Lung (tissue), 11 donors: ENCODE measurements at regions not wholly inside any gene's neighbourhood (a gene's known extent, or its start where the extent isn't known, plus 50 kb on each side); places are given as distances from the start of the nearest gene placed in this dataset.

Experiments
- ATAC-seq: fragments of 200-7000 bp; cut with Tn5 transposase; one replicate; pipeline ENCODE4 v1.9.1; 2020; ENCODE audit warnings: moderate number of reproducible peaks; ENCODE audit not compliant: insufficient read depth, low FRiP score
- DNase-seq, 3 donors: peaks; one replicate each; pipeline ENCODE4 v3.0.0-alpha.2; 2013 to 2017
- H3K27ac ChIP-seq, 2 donors: one replicate each; pipeline ENCODE4 v1.5.1; 2013; ENCODE audit warnings: mild to moderate bottlenecking in 2 of 2, moderate library complexity in 2 of 2, control low read depth in 1 of 2, inconsistent platforms in 1 of 2, low read depth in 1 of 2, low read length in 1 of 2
- H3K27me3 ChIP-seq, 3 donors: one replicate each; pipeline ENCODE4 v1.5.1; 2013; ENCODE audit warnings: low read length in 2 of 3; ENCODE audit not compliant: control insufficient read depth in 3 of 3, insufficient read depth in 3 of 3
- H3K36me3 ChIP-seq, 4 donors: one replicate each; pipeline ENCODE4 v1.5.1; 2013; ENCODE audit warnings: low read length in 4 of 4, mild to moderate bottlenecking in 1 of 4, moderate library complexity in 1 of 4; ENCODE audit not compliant: control insufficient read depth in 4 of 4, insufficient read depth in 4 of 4
- H3K4me1 ChIP-seq, 5 donors: one replicate each; pipeline ENCODE4 v1.5.1; 2013; ENCODE audit warnings: low read length in 5 of 5, mild to moderate bottlenecking in 2 of 5, moderate library complexity in 1 of 5; ENCODE audit not compliant: control insufficient read depth in 5 of 5, insufficient read depth in 5 of 5
- H3K4me3 ChIP-seq: one replicate; pipeline ENCODE4 v1.5.1; 2013; ENCODE audit warnings: mild to moderate bottlenecking, control low read depth, moderate library complexity
- H3K9ac ChIP-seq, 2 donors: one replicate each; pipeline ENCODE4 v1.5.1; 2013; ENCODE audit warnings: low read length in 2 of 2, control low read depth in 1 of 2; ENCODE audit not compliant: insufficient read depth in 1 of 2
- H3K9me3 ChIP-seq, 4 donors: one replicate each; pipeline ENCODE4 v1.5.1; 2013; ENCODE audit warnings: low read length in 3 of 4, mild to moderate bottlenecking in 1 of 4, moderate library complexity in 1 of 4; ENCODE audit not compliant: control insufficient read depth in 4 of 4, insufficient read depth in 3 of 4
- WGBS, 2 donors: extraction: QIAGEN DNeasy Blood & Tissue Kit; methylation state at CpG; one replicate each; pipeline ENCODE4 v1.1.7; 2013; 5-methylcytosine and 5-hydroxymethylcytosine counted together
- TF ChIP-seq, protein P1 (sequence below): IDR thresholded peaks from 2 replicates; pipeline ENCODE4 v1.5.1; 2012; ENCODE audit warnings: mild to moderate bottlenecking; ENCODE audit errors: control extremely low read depth, extremely low read depth
- donor health status: control.
- donor health status: control.
- donor health status: Bipolar disorder and iron deficiency.
- donor health status: healthy.
- donor health status: DM: yes; HTN: yes; CAD: no.

DNA sequence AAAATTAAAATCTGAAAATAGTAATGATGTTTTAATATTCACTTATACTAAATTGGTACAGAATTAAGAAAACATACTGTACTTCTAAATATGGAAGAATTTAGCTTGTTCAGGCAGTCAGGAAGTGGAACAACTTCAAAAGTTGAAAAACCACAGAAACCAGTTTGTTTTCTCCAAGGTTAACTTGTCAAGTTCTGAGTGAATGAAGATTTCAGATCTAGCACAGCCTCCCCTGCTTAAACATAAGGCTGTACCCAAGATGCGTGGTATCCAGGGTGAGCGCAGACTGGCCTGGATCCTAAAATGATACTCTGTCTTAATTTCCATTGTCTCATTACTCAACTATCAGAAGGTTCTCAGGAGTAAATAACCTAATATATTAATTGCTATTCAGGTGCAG is 730.7 kb upstream of the KIF2B start:
- no peak overlapping the region for H3K27ac ChIP-seq
- TF ChIP-seq, protein P1, sequence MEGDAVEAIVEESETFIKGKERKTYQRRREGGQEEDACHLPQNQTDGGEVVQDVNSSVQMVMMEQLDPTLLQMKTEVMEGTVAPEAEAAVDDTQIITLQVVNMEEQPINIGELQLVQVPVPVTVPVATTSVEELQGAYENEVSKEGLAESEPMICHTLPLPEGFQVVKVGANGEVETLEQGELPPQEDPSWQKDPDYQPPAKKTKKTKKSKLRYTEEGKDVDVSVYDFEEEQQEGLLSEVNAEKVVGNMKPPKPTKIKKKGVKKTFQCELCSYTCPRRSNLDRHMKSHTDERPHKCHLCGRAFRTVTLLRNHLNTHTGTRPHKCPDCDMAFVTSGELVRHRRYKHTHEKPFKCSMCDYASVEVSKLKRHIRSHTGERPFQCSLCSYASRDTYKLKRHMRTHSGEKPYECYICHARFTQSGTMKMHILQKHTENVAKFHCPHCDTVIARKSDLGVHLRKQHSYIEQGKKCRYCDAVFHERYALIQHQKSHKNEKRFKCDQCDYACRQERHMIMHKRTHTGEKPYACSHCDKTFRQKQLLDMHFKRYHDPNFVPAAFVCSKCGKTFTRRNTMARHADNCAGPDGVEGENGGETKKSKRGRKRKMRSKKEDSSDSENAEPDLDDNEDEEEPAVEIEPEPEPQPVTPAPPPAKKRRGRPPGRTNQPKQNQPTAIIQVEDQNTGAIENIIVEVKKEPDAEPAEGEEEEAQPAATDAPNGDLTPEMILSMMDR: no peak
- DNase-seq: peak in 1 of 3 donors; percentile 6
- no peak overlapping the region for H3K9ac ChIP-seq
- no peaks in the 10 kb centered on the region for H3K27me3 ChIP-seq
- ATAC-seq: no peak
- no peaks in the 10 kb centered on the region for H3K9me3 ChIP-seq
- H3K4me1 ChIP-seq: no peaks in the 10 kb centered on the region
- WGBS, 2 donors: 88 to 92% methylated on average over 2 of the region's 2 CpGs
- H3K36me3 ChIP-seq: no peaks in the 10 kb centered on the region
- H3K4me3 ChIP-seq: no peak overlapping the region

DNA sequence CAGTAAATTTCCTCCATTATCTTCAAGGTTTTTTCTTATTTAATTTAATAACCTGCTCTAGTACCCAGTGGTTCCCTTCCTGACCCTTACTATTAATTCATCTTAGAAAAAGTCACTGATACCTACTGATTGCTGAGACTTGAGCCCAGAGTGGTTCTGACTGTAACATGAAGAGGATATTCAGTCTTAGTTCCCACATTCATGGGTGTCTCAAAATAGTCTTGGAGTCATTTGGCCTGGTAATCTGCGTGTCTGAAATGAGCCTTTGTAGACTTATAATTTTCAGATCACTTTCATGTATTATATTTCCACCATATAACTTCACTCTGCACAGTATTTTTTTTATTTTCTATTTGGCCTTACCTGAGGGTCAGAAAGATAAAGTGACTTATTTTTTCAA is 732.0 kb upstream of the KIF2B start:
- no peaks in the 10 kb centered on the region for H3K4me1 ChIP-seq
- H3K4me3 ChIP-seq: no peak overlapping the region
- H3K36me3 ChIP-seq: no peaks in the 10 kb centered on the region
- H3K9ac ChIP-seq: no peak overlapping the region
- H3K27me3 ChIP-seq: no peaks in the 10 kb centered on the region
- ATAC-seq: no peak
- H3K27ac ChIP-seq: no peak overlapping the region
- DNase-seq: no peak
- TF ChIP-seq, protein P1: no peak
- 74 to 77% methylated on average over 1 of the region's 1 CpG for WGBS, 2 donors
- no peaks in the 10 kb centered on the region for H3K9me3 ChIP-seq

- no peak for DNase-seq
- H3K27ac ChIP-seq: no peak overlapping the region
- H3K9ac ChIP-seq: no peak overlapping the region
- TF ChIP-seq, protein P1: no peak
- no peaks in the 10 kb centered on the region for H3K36me3 ChIP-seq
- H3K4me1 ChIP-seq: no peaks in the 10 kb centered on the region
- WGBS, 2 donors: 86 to 91% methylated on average over 6 of the region's 6 CpGs
- H3K27me3 ChIP-seq: no peaks in the 10 kb centered on the region
- no peak overlapping the region for H3K4me3 ChIP-seq
- no peaks in the 10 kb centered on the region for H3K9me3 ChIP-seq
- no peak for ATAC-seq
Observed at GRCh38 chr17:53088481-53088880, 734.2 kb upstream of the KIF2B start.

GRCh38 chr17:53061446-53061845 is 761.3 kb upstream of the KIF2B start:
- no peaks in the 10 kb centered on the region for H3K27me3 ChIP-seq
- ATAC-seq (no peak), DNase-seq (peak in 1 of 3 donors; percentile 13)
- 42 to 64% methylated on average over 4 of the region's 4 CpGs for WGBS, 2 donors
- H3K9me3 ChIP-seq: peaks cover 0 to 2% (median under 1%) of the 10 kb centered on the region in 4 donors
- no peaks in the 10 kb centered on the region for H3K4me1 ChIP-seq
- H3K36me3 ChIP-seq: no peaks in the 10 kb centered on the region
- TF ChIP-seq, protein P1: no peak
- no peak overlapping the region for H3K4me3 ChIP-seq
- no peak overlapping the region for H3K27ac ChIP-seq
- H3K9ac ChIP-seq: no peak overlapping the region
